GM23338 (cell line): ENCODE measurements at regions not wholly inside any gene's neighbourhood (a gene's known extent, or its start where the extent isn't known, plus 50 kb on each side); places are given as distances from the start of the nearest gene placed in this dataset.

ENCODE experiments used
- ATAC-seq: fragments of 200-7000 bp; cut with Tn5 transposase; 3 replicates; pipeline ENCODE4 v1.9.1; 2020
- DNase-seq: peaks from one replicate; pipeline ENCODE4 v3.0.0-alpha.2; 2015; ENCODE audit warnings: low spot score
- H2AFZ ChIP-seq: fragments of 200-600 bp; sonication (generic); 2 replicates; pipeline ENCODE4 v1.8.0; 2016; ENCODE audit warnings: antibody characterized with exemption, mild to moderate bottlenecking, moderate library complexity
- H3F3A ChIP-seq: fragments of 200-600 bp; sonication (generic); replicated peaks from 2 replicates; pipeline ENCODE4 v1.8.0; 2017; ENCODE audit warnings: antibody characterized with exemption, mixed run types, low read depth
- H3K27ac ChIP-seq: fragments of 200-600 bp; sonication (generic); 2 replicates; pipeline ENCODE4 v1.6.1; 2016; ENCODE audit warnings: low read depth
- H3K27me3 ChIP-seq: fragments of 200-600 bp; sonication (generic); 2 replicates; pipeline ENCODE4 v1.8.0; 2016; ENCODE audit warnings: mild to moderate bottlenecking, mixed run types, moderate library complexity; ENCODE audit not compliant: insufficient read depth
- H3K36me3 ChIP-seq: fragments of 200-600 bp; sonication (generic); 2 replicates; pipeline ENCODE4 v1.8.0; 2016; ENCODE audit warnings: mild to moderate bottlenecking; ENCODE audit not compliant: insufficient read depth
- H3K4me1 ChIP-seq: fragments of 200-600 bp; sonication (generic); 2 replicates; pipeline ENCODE4 v1.8.0; 2016; ENCODE audit warnings: mild to moderate bottlenecking, moderate library complexity; ENCODE audit not compliant: insufficient read depth
- H3K4me2 ChIP-seq: fragments of 200-600 bp; sonication (generic); 2 replicates; pipeline ENCODE4 v1.7.1; 2017; ENCODE audit warnings: mixed run types
- H3K4me3 ChIP-seq: fragments of 200-600 bp; sonication (generic); 2 replicates; pipeline ENCODE4 v1.6.1; 2016; ENCODE audit warnings: mixed run types
- H3K79me2 ChIP-seq: fragments of 200-600 bp; sonication (generic); replicated peaks from 2 replicates; pipeline ENCODE4 v1.8.0; 2017; ENCODE audit warnings: mild to moderate bottlenecking; ENCODE audit not compliant: insufficient read depth
- H3K9me2 ChIP-seq: fragments of 200-600 bp; sonication (generic); 2 replicates; pipeline ENCODE4 v1.8.0; 2017; ENCODE audit not compliant: insufficient read depth
- H4K20me1 ChIP-seq: fragments of 200-600 bp; sonication (generic); replicated peaks from 2 replicates; pipeline ENCODE4 v1.8.0; 2017; ENCODE audit warnings: mild to moderate bottlenecking; ENCODE audit not compliant: insufficient read depth
- H3K27ac Mint-ChIP-seq: 2 replicates; pipeline ENCODE4 v1.8.0; 2020; ENCODE audit warnings: inconsistent platforms, mild to moderate bottlenecking, moderate library complexity, mixed read lengths
- H3K27me3 Mint-ChIP-seq: 3 replicates; pipeline ENCODE4 v1.8.0; 2022; ENCODE audit warnings: low read depth, mild to moderate bottlenecking, moderate library complexity, mixed read lengths, inconsistent platforms; ENCODE audit not compliant: insufficient read depth, poor library complexity
- H3K36me3 Mint-ChIP-seq: 3 replicates; pipeline ENCODE4 v1.8.0; 2021; ENCODE audit warnings: low read depth, mild to moderate bottlenecking, inconsistent platforms, moderate library complexity, mixed read lengths
- H3K4me1 Mint-ChIP-seq: 3 replicates; pipeline ENCODE4 v1.8.0; 2020; ENCODE audit warnings: mild to moderate bottlenecking, inconsistent platforms, mixed read lengths
- H3K4me3 Mint-ChIP-seq: 3 replicates; pipeline ENCODE4 v1.8.0; 2021; ENCODE audit warnings: moderate library complexity, mild to moderate bottlenecking, inconsistent platforms, mixed read lengths
- H3K9me3 Mint-ChIP-seq: 3 replicates; pipeline ENCODE4 v1.8.0; 2020; ENCODE audit warnings: moderate library complexity, mild to moderate bottlenecking, inconsistent platforms, mixed read lengths
- CREB1 ChIP-seq: fragments of 250-450 bp; sonication (Bioruptor Pico); IDR thresholded peaks from 2 replicates; pipeline ENCODE4 v1.5.0; 2020; ENCODE audit warnings: low read depth, mild to moderate bottlenecking, moderate library complexity
- EZH2 ChIP-seq: fragments of 200-600 bp; sonication (generic); IDR thresholded peaks from one replicate; pipeline ENCODE4 v1.8.0; 2017; ENCODE audit warnings: antibody characterized with exemption, mild to moderate bottlenecking, low read depth; ENCODE audit not compliant: unreplicated experiment
- NANOG ChIP-seq: IDR thresholded peaks from 2 replicates; pipeline ENCODE4 v1.6.1; 2016; ENCODE audit warnings: antibody characterized with exemption, borderline replicate concordance
- POLR2AphosphoS5 ChIP-seq: IDR thresholded peaks from 2 replicates; pipeline ENCODE4 v1.6.1; 2016; ENCODE audit warnings: antibody characterized with exemption, low read depth
- STAT1 ChIP-seq: IDR thresholded peaks from one replicate; pipeline ENCODE4 v1.6.1; 2016; ENCODE audit warnings: antibody characterized with exemption; ENCODE audit not compliant: unreplicated experiment
- ZNF331 ChIP-seq: fragments of 250-450 bp; sonication (Bioruptor Pico); IDR thresholded peaks from 2 replicates; pipeline ENCODE4 v1.5.0; 2020; ENCODE audit warnings: low read depth, mild to moderate bottlenecking, moderate library complexity
- TF ChIP-seq, protein P1 (sequence below): fragments of 250-450 bp; sonication (Bioruptor Pico); IDR thresholded peaks from 2 replicates; pipeline ENCODE4 v1.5.0; 2020; ENCODE audit warnings: mild to moderate bottlenecking, moderate library complexity
- TF ChIP-seq, protein P2 (sequence below), 2 experiments: fragments of 200-600 bp in 1 of 2; sonication (generic) in 1 of 2; conservative IDR thresholded peaks; 2 replicates each; pipeline versions ENCODE4 v1.5.1 to v1.6.1; 2016 to 2017; ENCODE audit warnings: antibody characterized with exemption in 2 of 2, low read depth in 2 of 2, mild to moderate bottlenecking in 2 of 2, moderate library complexity in 1 of 2

DNA sequence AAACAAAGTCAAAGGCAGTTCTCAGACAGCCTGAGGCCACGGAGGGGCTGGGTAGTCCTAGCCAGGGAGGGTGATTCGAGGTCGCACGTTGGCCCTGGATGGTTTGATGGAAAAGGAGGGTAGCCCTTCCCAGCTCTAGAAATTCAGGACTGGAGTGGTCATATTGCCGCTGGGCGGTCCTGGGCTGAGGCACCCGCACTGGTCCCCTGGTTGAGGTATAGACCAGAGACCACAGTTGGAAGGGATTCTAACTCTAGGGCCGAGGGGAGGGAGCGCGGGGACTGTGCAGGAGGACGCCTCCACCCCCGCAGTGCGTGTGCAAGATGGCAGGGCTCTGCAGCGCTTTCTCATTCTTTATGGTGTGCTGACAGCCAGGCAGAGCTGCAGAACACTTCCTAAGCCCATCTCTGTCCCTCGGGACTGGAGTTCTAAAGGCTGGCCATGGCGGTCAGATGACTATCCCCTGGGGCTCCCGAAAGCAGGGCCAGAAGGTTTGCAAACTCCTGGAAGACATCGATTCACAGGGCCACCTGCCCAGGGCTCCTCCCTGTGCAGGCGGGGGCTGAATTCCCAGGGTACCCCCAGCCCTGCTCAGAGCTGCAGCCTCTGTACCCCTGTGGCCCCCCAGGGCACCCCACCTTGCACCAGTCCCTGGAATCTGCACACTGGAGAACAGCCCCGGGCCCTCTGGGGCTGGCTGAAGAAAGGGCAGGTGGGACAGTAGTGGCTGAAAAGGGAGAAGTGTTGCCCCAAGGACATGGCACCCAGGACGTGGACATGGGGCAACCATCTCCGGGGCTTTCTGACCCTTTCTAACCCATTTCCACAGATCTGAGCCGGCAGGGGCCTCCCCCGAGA lies 51.0 kb upstream of the ELN start:
- Histone ChIP-seq H3K9me2 (no peaks in the 10 kb centered on the region), H4K20me1 (no peaks in the 10 kb centered on the region), H2AFZ (no peak overlapping the region), H3F3A (no peaks in the 10 kb centered on the region), H3K4me1 (no peaks in the 10 kb centered on the region; the same call in 1 of the 2 replicates), H3K4me2 (no peak overlapping the region), H3K27ac (no peak overlapping the region), H3K79me2 (no peaks in the 10 kb centered on the region), H3K27me3 (no peaks in the 10 kb centered on the region), H3K36me3 (no peaks in the 10 kb centered on the region), H3K4me3 (no peak overlapping the region)
- no peaks in the 10 kb centered on the region; the same call in 2 of the 3 replicates for H3K9me3 Mint-ChIP-seq
- DNase-seq (no peak), ATAC-seq (no peak)
- TF ChIP-seq ZNF331 (CRISPR knock-in tag) (no peak), STAT1 (no peak), NANOG (no peak), POLR2AphosphoS5 (no peak), CREB1 (CRISPR knock-in tag) (no peak), EZH2 (no peak)
- TF ChIP-seq, protein P1, sequence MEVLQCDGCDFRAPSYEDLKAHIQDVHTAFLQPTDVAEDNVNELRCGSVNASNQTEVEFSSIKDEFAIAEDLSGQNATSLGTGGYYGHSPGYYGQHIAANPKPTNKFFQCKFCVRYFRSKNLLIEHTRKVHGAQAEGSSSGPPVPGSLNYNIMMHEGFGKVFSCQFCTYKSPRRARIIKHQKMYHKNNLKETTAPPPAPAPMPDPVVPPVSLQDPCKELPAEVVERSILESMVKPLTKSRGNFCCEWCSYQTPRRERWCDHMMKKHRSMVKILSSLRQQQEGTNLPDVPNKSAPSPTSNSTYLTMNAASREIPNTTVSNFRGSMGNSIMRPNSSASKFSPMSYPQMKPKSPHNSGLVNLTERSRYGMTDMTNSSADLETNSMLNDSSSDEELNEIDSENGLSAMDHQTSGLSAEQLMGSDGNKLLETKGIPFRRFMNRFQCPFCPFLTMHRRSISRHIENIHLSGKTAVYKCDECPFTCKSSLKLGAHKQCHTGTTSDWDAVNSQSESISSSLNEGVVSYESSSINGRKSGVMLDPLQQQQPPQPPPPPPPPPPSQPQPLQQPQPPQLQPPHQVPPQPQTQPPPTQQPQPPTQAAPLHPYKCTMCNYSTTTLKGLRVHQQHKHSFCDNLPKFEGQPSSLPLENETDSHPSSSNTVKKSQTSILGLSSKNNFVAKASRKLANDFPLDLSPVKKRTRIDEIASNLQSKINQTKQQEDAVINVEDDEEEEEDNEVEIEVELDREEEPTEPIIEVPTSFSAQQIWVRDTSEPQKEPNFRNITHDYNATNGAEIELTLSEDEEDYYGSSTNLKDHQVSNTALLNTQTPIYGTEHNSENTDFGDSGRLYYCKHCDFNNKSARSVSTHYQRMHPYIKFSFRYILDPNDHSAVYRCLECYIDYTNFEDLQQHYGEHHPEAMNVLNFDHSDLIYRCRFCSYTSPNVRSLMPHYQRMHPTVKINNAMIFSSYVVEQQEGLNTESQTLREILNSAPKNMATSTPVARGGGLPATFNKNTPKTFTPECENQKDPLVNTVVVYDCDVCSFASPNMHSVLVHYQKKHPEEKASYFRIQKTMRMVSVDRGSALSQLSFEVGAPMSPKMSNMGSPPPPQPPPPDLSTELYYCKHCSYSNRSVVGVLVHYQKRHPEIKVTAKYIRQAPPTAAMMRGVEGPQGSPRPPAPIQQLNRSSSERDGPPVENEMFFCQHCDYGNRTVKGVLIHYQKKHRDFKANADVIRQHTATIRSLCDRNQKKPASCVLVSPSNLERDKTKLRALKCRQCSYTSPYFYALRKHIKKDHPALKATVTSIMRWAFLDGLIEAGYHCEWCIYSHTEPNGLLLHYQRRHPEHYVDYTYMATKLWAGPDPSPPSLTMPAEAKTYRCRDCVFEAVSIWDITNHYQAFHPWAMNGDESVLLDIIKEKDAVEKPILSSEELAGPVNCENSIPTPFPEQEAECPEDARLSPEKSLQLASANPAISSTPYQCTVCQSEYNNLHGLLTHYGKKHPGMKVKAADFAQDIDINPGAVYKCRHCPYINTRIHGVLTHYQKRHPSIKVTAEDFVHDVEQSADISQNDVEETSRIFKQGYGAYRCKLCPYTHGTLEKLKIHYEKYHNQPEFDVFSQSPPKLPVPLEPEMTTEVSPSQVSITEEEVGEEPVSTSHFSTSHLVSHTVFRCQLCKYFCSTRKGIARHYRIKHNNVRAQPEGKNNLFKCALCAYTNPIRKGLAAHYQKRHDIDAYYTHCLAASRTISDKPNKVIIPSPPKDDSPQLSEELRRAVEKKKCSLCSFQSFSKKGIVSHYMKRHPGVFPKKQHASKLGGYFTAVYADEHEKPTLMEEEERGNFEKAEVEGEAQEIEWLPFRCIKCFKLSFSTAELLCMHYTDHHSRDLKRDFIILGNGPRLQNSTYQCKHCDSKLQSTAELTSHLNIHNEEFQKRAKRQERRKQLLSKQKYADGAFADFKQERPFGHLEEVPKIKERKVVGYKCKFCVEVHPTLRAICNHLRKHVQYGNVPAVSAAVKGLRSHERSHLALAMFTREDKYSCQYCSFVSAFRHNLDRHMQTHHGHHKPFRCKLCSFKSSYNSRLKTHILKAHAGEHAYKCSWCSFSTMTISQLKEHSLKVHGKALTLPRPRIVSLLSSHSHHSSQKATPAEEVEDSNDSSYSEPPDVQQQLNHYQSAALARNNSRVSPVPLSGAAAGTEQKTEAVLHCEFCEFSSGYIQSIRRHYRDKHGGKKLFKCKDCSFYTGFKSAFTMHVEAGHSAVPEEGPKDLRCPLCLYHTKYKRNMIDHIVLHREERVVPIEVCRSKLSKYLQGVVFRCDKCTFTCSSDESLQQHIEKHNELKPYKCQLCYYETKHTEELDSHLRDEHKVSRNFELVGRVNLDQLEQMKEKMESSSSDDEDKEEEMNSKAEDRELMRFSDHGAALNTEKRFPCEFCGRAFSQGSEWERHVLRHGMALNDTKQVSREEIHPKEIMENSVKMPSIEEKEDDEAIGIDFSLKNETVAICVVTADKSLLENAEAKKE (CRISPR knock-in tag) = no peak
- TF ChIP-seq, protein P2, sequence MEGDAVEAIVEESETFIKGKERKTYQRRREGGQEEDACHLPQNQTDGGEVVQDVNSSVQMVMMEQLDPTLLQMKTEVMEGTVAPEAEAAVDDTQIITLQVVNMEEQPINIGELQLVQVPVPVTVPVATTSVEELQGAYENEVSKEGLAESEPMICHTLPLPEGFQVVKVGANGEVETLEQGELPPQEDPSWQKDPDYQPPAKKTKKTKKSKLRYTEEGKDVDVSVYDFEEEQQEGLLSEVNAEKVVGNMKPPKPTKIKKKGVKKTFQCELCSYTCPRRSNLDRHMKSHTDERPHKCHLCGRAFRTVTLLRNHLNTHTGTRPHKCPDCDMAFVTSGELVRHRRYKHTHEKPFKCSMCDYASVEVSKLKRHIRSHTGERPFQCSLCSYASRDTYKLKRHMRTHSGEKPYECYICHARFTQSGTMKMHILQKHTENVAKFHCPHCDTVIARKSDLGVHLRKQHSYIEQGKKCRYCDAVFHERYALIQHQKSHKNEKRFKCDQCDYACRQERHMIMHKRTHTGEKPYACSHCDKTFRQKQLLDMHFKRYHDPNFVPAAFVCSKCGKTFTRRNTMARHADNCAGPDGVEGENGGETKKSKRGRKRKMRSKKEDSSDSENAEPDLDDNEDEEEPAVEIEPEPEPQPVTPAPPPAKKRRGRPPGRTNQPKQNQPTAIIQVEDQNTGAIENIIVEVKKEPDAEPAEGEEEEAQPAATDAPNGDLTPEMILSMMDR (conservative IDR thresholded peaks at IDR 0.05; ENCODE audit: low read depth in 2 of 2) = no peak
- H3K4me1 Mint-ChIP-seq = no peaks in the 10 kb centered on the region; the same call in 2 of the 3 replicates
- no peaks in the 10 kb centered on the region for H3K36me3 Mint-ChIP-seq
- H3K27ac Mint-ChIP-seq = no peak overlapping the region
- H3K4me3 Mint-ChIP-seq = no peak overlapping the region
- peaks cover 17% of the 10 kb centered on the region for H3K27me3 Mint-ChIP-seq
